Smooth muscle cell (in vitro differentiated cells): ENCODE measurements at regions not wholly inside any gene's neighbourhood (a gene's known extent, or its start where the extent isn't known, plus 50 kb on each side); places are given as distances from the start of the nearest gene placed in this dataset.
"Not testable (repeated sequence)": the region's sequence is repeated elsewhere in the genome, so short reads cannot be mapped to it uniquely, and the experiment has no call there.

ENCODE experiments used
- DNase-seq: peaks from one replicate; lab custom pipeline; 2025; ENCODE audit not compliant: unreplicated experiment; lab: John Stamatoyannopoulos, UW
- H2AFZ ChIP-seq: fragments of 200-600 bp; sonication (generic); 2 replicates; pipeline ENCODE4 v1.6.0; 2016; ENCODE audit warnings: antibody characterized with exemption, low read depth, mild to moderate bottlenecking
- H3F3A ChIP-seq: fragments of 200-600 bp; sonication (generic); 2 replicates; pipeline ENCODE4 v1.6.0; 2017; ENCODE audit warnings: antibody characterized with exemption, low read depth
- H3K27ac ChIP-seq: fragments of 200-600 bp; sonication (generic); 2 replicates; pipeline ENCODE4 v1.5.1; 2016; ENCODE audit warnings: low read depth, mild to moderate bottlenecking
- H3K27me3 ChIP-seq: fragments of 200-600 bp; sonication (generic); 2 replicates; pipeline ENCODE4 v1.6.1; 2016; ENCODE audit warnings: low read depth, mild to moderate bottlenecking
- H3K36me3 ChIP-seq: fragments of 200-600 bp; sonication (generic); 2 replicates; pipeline ENCODE4 v1.5.1; 2016; ENCODE audit warnings: low read depth
- H3K4me1 ChIP-seq: fragments of 200-600 bp; sonication (generic); 2 replicates; pipeline ENCODE4 v1.5.1; 2016; ENCODE audit warnings: low read depth
- H3K4me2 ChIP-seq: fragments of 200-600 bp; sonication (generic); 2 replicates; pipeline ENCODE4 v1.6.0; 2016; ENCODE audit warnings: mild to moderate bottlenecking
- H3K4me3 ChIP-seq: fragments of 200-600 bp; sonication (generic); 2 replicates; pipeline ENCODE4 v1.5.1; 2016; ENCODE audit warnings: mild to moderate bottlenecking
- H3K79me2 ChIP-seq: fragments of 200-600 bp; sonication (generic); 2 replicates; pipeline ENCODE4 v1.6.0; 2016; ENCODE audit warnings: low read depth, mild to moderate bottlenecking
- H3K9ac ChIP-seq: fragments of 200-600 bp; sonication (generic); 2 replicates; pipeline ENCODE4 v1.6.0; 2016; ENCODE audit warnings: low read depth
- H3K9me3 ChIP-seq: fragments of 200-600 bp; sonication (generic); replicated peaks from 2 replicates; pipeline ENCODE4 v1.5.1; 2016; ENCODE audit warnings: low read depth
- H4K20me1 ChIP-seq: fragments of 200-600 bp; sonication (generic); 2 replicates; pipeline ENCODE4 v1.6.0; 2016; ENCODE audit warnings: low read depth
- CTCF ChIP-seq: fragments of 200-600 bp; sonication (generic); IDR thresholded peaks from 2 replicates; pipeline ENCODE4 v1.5.1; 2017; ENCODE audit warnings: borderline replicate concordance, mild to moderate bottlenecking, antibody characterized with exemption; ENCODE audit not compliant: insufficient read depth, poor library complexity, severe bottlenecking
- WGBS: methylation state at CpG from one replicate; pipeline ENCODE4 v1.1.7; 2016; ENCODE audit warnings: low lambda C conversion rate; 5-methylcytosine and 5-hydroxymethylcytosine counted together

DNA sequence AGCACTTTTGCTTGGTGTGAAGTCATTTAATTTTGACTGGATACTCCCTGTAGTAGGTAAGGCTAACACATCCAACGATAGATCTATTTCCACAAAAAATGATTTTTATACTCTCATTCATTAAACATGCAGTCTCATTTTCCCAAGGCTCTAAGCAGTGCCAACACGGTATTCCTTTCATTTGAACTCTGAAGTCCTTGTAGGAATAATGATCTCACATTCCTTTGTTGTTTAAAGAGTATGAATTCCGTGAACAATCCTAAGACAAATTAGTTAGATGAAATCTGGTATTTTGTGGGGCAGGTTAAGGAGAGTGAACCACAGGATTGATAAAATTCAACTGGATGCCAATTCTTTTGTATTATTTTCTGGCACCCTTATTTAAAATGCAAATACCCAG, 66.6 kb downstream of the LACC1 start:
- Histone ChIP-seq H3F3A (no peaks in the 10 kb centered on the region), H3K4me2 (no peak overlapping the region), H3K9me3 (peaks cover 5% of the 10 kb centered on the region), H4K20me1 (no peaks in the 10 kb centered on the region), H3K9ac (no peak overlapping the region), H3K4me3 (no peak overlapping the region), H3K27ac (no peak overlapping the region), H3K36me3 (peaks cover 3% of the 10 kb centered on the region), H3K27me3 (no peaks in the 10 kb centered on the region), H3K4me1 (no peaks in the 10 kb centered on the region), H3K79me2 (no peaks in the 10 kb centered on the region), H2AFZ (no peak overlapping the region)
- DNase-seq = no peak
- no peak for TF ChIP-seq CTCF
- WGBS = 86% methylated on average over 3 of the region's 3 CpGs

DNA sequence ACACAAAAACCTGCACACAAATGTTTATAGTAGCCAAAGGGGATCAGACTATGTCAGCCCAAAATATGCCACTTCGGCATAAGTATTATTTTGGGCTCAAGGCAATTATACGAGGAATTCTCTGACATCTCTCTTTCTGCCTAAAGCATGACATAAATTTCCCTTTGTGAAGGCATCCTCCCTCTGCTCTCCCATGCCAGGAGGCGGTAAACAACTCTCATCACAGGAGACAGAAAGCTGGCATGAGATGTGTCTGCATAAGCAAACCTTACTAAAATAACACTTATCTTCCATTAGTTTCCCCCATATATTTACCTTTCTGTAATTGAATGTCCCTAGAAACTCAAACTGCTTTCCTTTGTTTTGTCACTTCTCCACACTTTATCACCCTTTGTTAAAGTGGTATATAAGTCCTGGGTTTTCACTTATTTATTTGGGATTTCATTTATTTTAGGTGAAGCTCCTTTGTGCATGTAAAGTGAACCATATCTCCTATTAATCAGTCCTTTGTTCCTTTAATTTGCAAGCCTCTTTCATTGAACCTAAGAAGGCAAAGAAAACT, 68.3 kb downstream of the LACC1 start:
- H3F3A ChIP-seq = no peaks in the 10 kb centered on the region
- H3K9ac ChIP-seq = no peak overlapping the region
- no peak overlapping the region for H2AFZ ChIP-seq
- no peaks in the 10 kb centered on the region for H4K20me1 ChIP-seq
- no peaks in the 10 kb centered on the region for H3K4me1 ChIP-seq
- H3K79me2 ChIP-seq = no peaks in the 10 kb centered on the region
- TF ChIP-seq CTCF = no peak
- H3K27me3 ChIP-seq = no peaks in the 10 kb centered on the region
- no peak overlapping the region for H3K4me2 ChIP-seq
- no peak overlapping the region for H3K4me3 ChIP-seq
- H3K9me3 ChIP-seq = peaks cover 5% of the 10 kb centered on the region
- H3K27ac ChIP-seq = no peak overlapping the region
- no peak for DNase-seq
- WGBS = 76% methylated on average over 3 of the region's 3 CpGs
- H3K36me3 ChIP-seq = peaks cover 3% of the 10 kb centered on the region

DNA sequence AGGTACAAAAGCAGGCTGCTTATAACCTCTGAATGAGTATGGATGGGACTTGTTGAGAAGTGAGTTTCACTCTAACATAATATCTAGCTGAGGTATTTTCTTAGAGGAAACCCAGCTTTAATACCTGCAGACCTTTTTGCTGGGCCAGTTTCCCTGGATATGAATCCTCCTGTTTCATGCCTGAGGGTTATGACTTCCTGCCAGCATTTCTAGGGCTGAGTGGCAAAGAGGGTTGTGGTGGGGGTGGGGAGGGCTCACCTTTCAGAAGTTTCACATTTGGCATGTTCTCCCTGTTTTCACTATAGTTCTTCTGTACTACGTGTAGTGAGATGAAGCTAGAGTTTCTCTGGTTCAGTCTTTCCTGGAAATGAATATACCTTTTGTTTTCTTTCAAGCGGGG, 73.7 kb downstream of the LACC1 start:
- Histone ChIP-seq H3K27ac (no peak overlapping the region), H4K20me1 (no peaks in the 10 kb centered on the region), H3K9ac (no peak overlapping the region), H3K4me1 (no peaks in the 10 kb centered on the region), H3K9me3 (no peaks in the 10 kb centered on the region), H3K27me3 (no peaks in the 10 kb centered on the region), H3K79me2 (no peaks in the 10 kb centered on the region), H3K4me3 (no peak overlapping the region), H3K36me3 (no peaks in the 10 kb centered on the region), H2AFZ (no peak overlapping the region), H3K4me2 (no peak overlapping the region), H3F3A (no peaks in the 10 kb centered on the region)
- WGBS = 77% methylated on average over 2 of the region's 2 CpGs
- no peak for TF ChIP-seq CTCF
- no peak for DNase-seq

GRCh38 chr13:43956975-43957374, 77.3 kb downstream of the LACC1 start:
- not testable (repeated sequence) for H3K4me3 ChIP-seq, H3K9me3 ChIP-seq, DNase-seq, H2AFZ ChIP-seq, H3K27ac ChIP-seq, H3K36me3 ChIP-seq, H3K4me2 ChIP-seq, H3K79me2 ChIP-seq, H3K27me3 ChIP-seq, H3F3A ChIP-seq, H4K20me1 ChIP-seq, H3K9ac ChIP-seq, H3K4me1 ChIP-seq
- WGBS = 91% methylated on average over 1 of the region's 1 CpG
